WTC11 (cell line): ENCODE measurements at regions not wholly inside any gene's neighbourhood (a gene's known extent, or its start where the extent isn't known, plus 50 kb on each side); places are given as distances from the start of the nearest gene placed in this dataset.

Source experiments
- ATAC-seq: fragments of 200-7000 bp; cut with Tn5 transposase; 2 replicates; pipeline ENCODE4 v1.10.0; 2021; ENCODE audit warnings: mild to moderate bottlenecking, moderate library complexity
- CTCF ChIA-PET: fragments of 300-600 bp; sonication (Branson Sonifier 250); formaldehyde crosslinking; loops from one replicate; lab custom pipeline; 2021; ENCODE audit warnings: antibody characterized with exemption; lab: Charles Lee
- POLR2A ChIA-PET: fragments of 350-600 bp; sonication (Branson Sonifier 250); formaldehyde crosslinking; loops from one replicate; lab custom pipeline; 2021; ENCODE audit warnings: antibody characterized with exemption; lab: Charles Lee
- DNase-seq: peaks from one replicate; pipeline ENCODE4 v3.0.0; 2021; ENCODE audit warnings: low spot score
- H3K27ac Mint-ChIP-seq: 2 replicates; pipeline ENCODE4 v1.8.0; 2021; ENCODE audit warnings: mixed read lengths
- H3K27me3 Mint-ChIP-seq: 2 replicates; pipeline ENCODE4 v1.8.0; 2021; ENCODE audit warnings: low read depth, mild to moderate bottlenecking, moderate library complexity, mixed read lengths
- H3K36me3 Mint-ChIP-seq: 2 replicates; pipeline ENCODE4 v1.8.0; 2021; ENCODE audit warnings: mixed read lengths
- H3K4me1 Mint-ChIP-seq: 2 replicates; pipeline ENCODE4 v1.8.0; 2022; ENCODE audit warnings: mixed read lengths
- H3K4me3 Mint-ChIP-seq: 2 replicates; pipeline ENCODE4 v1.8.0; 2021; ENCODE audit warnings: mild to moderate bottlenecking, moderate library complexity, mixed read lengths
- H3K9me3 Mint-ChIP-seq: 2 replicates; pipeline ENCODE4 v1.8.0; 2021; ENCODE audit warnings: mixed read lengths
- AFF4 ChIP-seq: sonication (generic); formaldehyde crosslinking; IDR thresholded peaks from 2 replicates; pipeline ENCODE4 v1.8.1; 2023; ENCODE audit warnings: mild to moderate bottlenecking, missing genetic modification reagents, borderline replicate concordance
- FOXJ3 ChIP-seq: sonication (generic); formaldehyde crosslinking; IDR thresholded peaks from 2 replicates; pipeline ENCODE4 v1.9.0; 2021; ENCODE audit warnings: missing genetic modification reagents, mild to moderate bottlenecking, borderline replicate concordance
- GABPB1 ChIP-seq: sonication (generic); formaldehyde crosslinking; IDR thresholded peaks from 2 replicates; pipeline ENCODE4 v1.8.1; 2023; ENCODE audit warnings: mild to moderate bottlenecking, missing genetic modification reagents
- HMGXB4 ChIP-seq: sonication (generic); formaldehyde crosslinking; IDR thresholded peaks from 2 replicates; pipeline ENCODE4 v1.8.1; 2023; ENCODE audit warnings: mild to moderate bottlenecking, moderate library complexity, missing genetic modification reagents
- JAZF1 ChIP-seq: fragments of 250-450 bp; sonication (Bioruptor Pico); IDR thresholded peaks from 2 replicates; pipeline ENCODE4 v1.9.0; 2021; ENCODE audit warnings: moderate library complexity, mild to moderate bottlenecking, inconsistent platforms
- PREB ChIP-seq: sonication (generic); formaldehyde crosslinking; IDR thresholded peaks from 2 replicates; pipeline ENCODE4 v1.8.1; 2022; ENCODE audit warnings: mild to moderate bottlenecking, missing genetic modification reagents, moderate library complexity, borderline replicate concordance
- RELA ChIP-seq: sonication (generic); formaldehyde crosslinking; IDR thresholded peaks from 2 replicates; pipeline ENCODE4 v1.8.1; 2022; ENCODE audit warnings: missing genetic modification reagents, mild to moderate bottlenecking, borderline replicate concordance
- SMAD3 ChIP-seq: sonication (generic); formaldehyde crosslinking; IDR thresholded peaks from 2 replicates; pipeline ENCODE4 v1.8.0; 2022; ENCODE audit warnings: missing genetic modification reagents, mild to moderate bottlenecking, borderline replicate concordance
- ZNF121 ChIP-seq: sonication (generic); formaldehyde crosslinking; IDR thresholded peaks from 2 replicates; pipeline ENCODE4 v1.8.0; 2023; ENCODE audit warnings: missing genetic modification reagents
- ZNF138 ChIP-seq: sonication (generic); formaldehyde crosslinking; conservative IDR thresholded peaks from 2 replicates; pipeline ENCODE4 v1.8.1; 2022; ENCODE audit warnings: mild to moderate bottlenecking, moderate library complexity, missing genetic modification reagents
- ZNF416 ChIP-seq: fragments of 250-450 bp; sonication (Bioruptor Pico); IDR thresholded peaks from 2 replicates; pipeline ENCODE4 v1.9.0; 2021; ENCODE audit warnings: mild to moderate bottlenecking, inconsistent platforms
- ZNF425 ChIP-seq: fragments of 250-450 bp; sonication (Bioruptor Pico); conservative IDR thresholded peaks from 2 replicates; pipeline ENCODE4 v1.9.0; 2021; ENCODE audit warnings: mild to moderate bottlenecking
- ZNF532 ChIP-seq: fragments of 250-450 bp; sonication (Bioruptor Pico); IDR thresholded peaks from 2 replicates; pipeline ENCODE4 v1.9.0; 2021; ENCODE audit warnings: mild to moderate bottlenecking, borderline replicate concordance
- TF ChIP-seq, protein P1 (sequence below): sonication (generic); formaldehyde crosslinking; IDR thresholded peaks from 2 replicates; pipeline ENCODE4 v1.8.1; 2023; ENCODE audit warnings: mild to moderate bottlenecking, missing genetic modification reagents, moderate library complexity
- TF ChIP-seq, protein P2 (sequence below): sonication (generic); formaldehyde crosslinking; IDR thresholded peaks from 2 replicates; pipeline ENCODE4 v1.8.1; 2022; ENCODE audit warnings: low read depth, mild to moderate bottlenecking, moderate library complexity, missing genetic modification reagents, borderline replicate concordance
- TF ChIP-seq, protein P3 (sequence below): fragments of 250-450 bp; sonication (Bioruptor Pico); IDR thresholded peaks from 2 replicates; pipeline ENCODE4 v1.9.0; 2021; ENCODE audit warnings: mild to moderate bottlenecking

DNA sequence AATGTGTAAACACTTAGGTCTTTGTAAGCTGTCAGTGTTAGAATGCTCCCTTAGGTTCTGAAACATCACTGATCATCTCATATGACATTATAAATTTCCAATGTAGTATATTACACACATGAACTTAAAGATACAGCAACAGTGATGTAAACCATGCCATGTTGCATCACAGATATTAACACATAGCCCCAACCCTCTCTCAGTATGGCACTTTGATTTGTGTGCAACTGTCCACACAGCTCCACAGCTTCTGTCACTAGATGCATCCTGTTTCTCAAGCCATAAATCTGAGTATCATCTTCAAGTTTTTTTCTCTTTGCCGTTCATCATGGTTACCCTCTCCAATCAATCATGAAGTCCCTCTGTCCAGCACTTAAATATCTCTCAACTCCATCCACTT, 69.2 kb upstream of the LRP1B start (continued):
- TF ChIP-seq FOXJ3 (no peak), GABPB1 (no peak), ZNF121 (no peak), ZNF416 (CRISPR knock-in tag) (no peak), ZNF532 (CRISPR knock-in tag) (no peak), ZNF138 (CRISPR knock-in tag) (no peak)
- TF ChIP-seq, protein P1, sequence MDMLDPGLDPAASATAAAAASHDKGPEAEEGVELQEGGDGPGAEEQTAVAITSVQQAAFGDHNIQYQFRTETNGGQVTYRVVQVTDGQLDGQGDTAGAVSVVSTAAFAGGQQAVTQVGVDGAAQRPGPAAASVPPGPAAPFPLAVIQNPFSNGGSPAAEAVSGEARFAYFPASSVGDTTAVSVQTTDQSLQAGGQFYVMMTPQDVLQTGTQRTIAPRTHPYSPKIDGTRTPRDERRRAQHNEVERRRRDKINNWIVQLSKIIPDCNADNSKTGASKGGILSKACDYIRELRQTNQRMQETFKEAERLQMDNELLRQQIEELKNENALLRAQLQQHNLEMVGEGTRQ (CRISPR knock-in tag), result no peak

DNA sequence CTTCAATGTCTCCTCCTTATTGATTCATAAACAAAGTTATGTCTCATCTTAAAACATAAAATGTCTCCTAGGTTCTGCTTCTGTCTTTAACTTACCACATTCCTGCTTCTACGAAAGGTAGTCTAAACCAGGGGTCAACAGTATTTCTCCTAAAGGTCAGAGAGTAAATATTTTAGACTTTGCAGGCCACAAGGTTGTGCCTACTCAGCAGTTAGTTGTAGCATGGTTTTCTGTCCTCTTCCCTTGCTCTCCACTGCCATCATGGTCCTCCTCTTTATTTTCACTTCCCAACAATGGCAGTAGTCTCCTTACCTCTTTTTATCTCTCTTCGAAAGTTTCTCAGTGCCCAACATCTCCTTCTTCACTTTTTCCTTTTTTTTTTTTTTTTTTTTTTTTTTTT, 68.3 kb upstream of the LRP1B start:
- Mint-ChIP-seq H3K27ac (no peak overlapping the region), H3K4me1 (no peaks in the 10 kb centered on the region)

More for the DNA sequence above, 68.3 kb upstream of the LRP1B start:
- Mint-ChIP-seq H3K9me3 (no peaks in the 10 kb centered on the region), H3K36me3 (no peaks in the 10 kb centered on the region), H3K27me3 (no peaks in the 10 kb centered on the region), H3K4me3 (no peak overlapping the region)
- ChIA-PET POLR2A (no interaction called here), CTCF (no interaction called here)
- no peak for DNase-seq
- no peak for TF ChIP-seq JAZF1 (CRISPR knock-in tag)
- no peak for TF ChIP-seq FOXJ3
- no peak for TF ChIP-seq RELA (CRISPR knock-in tag)
- TF ChIP-seq, protein P2, sequence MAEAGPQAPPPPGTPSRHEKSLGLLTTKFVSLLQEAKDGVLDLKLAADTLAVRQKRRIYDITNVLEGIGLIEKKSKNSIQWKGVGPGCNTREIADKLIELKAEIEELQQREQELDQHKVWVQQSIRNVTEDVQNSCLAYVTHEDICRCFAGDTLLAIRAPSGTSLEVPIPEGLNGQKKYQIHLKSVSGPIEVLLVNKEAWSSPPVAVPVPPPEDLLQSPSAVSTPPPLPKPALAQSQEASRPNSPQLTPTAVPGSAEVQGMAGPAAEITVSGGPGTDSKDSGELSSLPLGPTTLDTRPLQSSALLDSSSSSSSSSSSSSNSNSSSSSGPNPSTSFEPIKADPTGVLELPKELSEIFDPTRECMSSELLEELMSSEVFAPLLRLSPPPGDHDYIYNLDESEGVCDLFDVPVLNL (CRISPR knock-in tag), result no peak
- no peak for TF ChIP-seq ZNF425 (CRISPR knock-in tag)
- TF ChIP-seq PREB, result no peak
- no peak for TF ChIP-seq AFF4
- TF ChIP-seq SMAD3 (CRISPR knock-in tag), result no peak
- TF ChIP-seq, protein P3, sequence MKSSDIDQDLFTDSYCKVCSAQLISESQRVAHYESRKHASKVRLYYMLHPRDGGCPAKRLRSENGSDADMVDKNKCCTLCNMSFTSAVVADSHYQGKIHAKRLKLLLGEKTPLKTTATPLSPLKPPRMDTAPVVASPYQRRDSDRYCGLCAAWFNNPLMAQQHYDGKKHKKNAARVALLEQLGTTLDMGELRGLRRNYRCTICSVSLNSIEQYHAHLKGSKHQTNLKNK (CRISPR knock-in tag), result no peak
- TF ChIP-seq HMGXB4, result no peak
- TF ChIP-seq ZNF416 (CRISPR knock-in tag), result no peak
- no peak for ATAC-seq
